GM21723 (cell line): ENCODE measurements at regions not wholly inside any gene's neighbourhood (a gene's known extent, or its start where the extent isn't known, plus 50 kb on each side); places are given as distances from the start of the nearest gene placed in this dataset.
"Not testable (repeated sequence)": the region's sequence is repeated elsewhere in the genome, so short reads cannot be mapped to it uniquely, and the experiment has no call there.

ENCODE experiments used
- ATAC-seq: cut with Tn5 transposase; IDR thresholded peaks from one replicate; pipeline ENCODE4 v1.9.1; 2021; ENCODE audit warnings: mild to moderate bottlenecking, moderate library complexity; ENCODE audit not compliant: unreplicated experiment

GRCh38 chr2:57669570-57669969 lies 377.0 kb upstream of the VRK2 start:
- ATAC-seq = no peak

GRCh38 chr2:57674025-57674424 lies 372.6 kb upstream of the VRK2 start:
- ATAC-seq = no peak

- no peak for ATAC-seq
These were observed 371.9 kb upstream of the VRK2 start for GRCh38 chr2:57674743-57675142.

- ATAC-seq = no peak
These were observed 369.3 kb upstream of the VRK2 start for GRCh38 chr2:57677296-57677695.

- no peak for ATAC-seq
These were observed 365.0 kb upstream of the VRK2 start for GRCh38 chr2:57681650-57682049.

GRCh38 chr2:57685032-57685431 lies 361.6 kb upstream of the VRK2 start:
- no peak for ATAC-seq

- no peak for ATAC-seq
These were observed 354.2 kb upstream of the VRK2 start for GRCh38 chr2:57692395-57692794.

- ATAC-seq = no peak
These were observed 353.4 kb upstream of the VRK2 start for GRCh38 chr2:57693177-57693576.

- ATAC-seq = no peak
These were observed 352.6 kb upstream of the VRK2 start for GRCh38 chr2:57693965-57694364.

- ATAC-seq = no peak
These were observed 350.6 kb upstream of the VRK2 start for GRCh38 chr2:57696016-57696415.

- no peak for ATAC-seq
These were observed 348.2 kb upstream of the VRK2 start for GRCh38 chr2:57698392-57698791.

GRCh38 chr2:57698935-57699449 lies 347.6 kb upstream of the VRK2 start:
- ATAC-seq = no peak

- no peak for ATAC-seq
These were observed 345.2 kb upstream of the VRK2 start for GRCh38 chr2:57701391-57701791.

- ATAC-seq = no peak
These were observed 343.2 kb upstream of the VRK2 start for GRCh38 chr2:57703407-57703806.

- ATAC-seq = not testable (repeated sequence)
These were observed 338.8 kb upstream of the VRK2 start for GRCh38 chr2:57707794-57708193.

- no peak for ATAC-seq
These were observed 334.6 kb upstream of the VRK2 start for GRCh38 chr2:57711991-57712390.

- peak; percentile 100 for ATAC-seq
These were observed 325.6 kb upstream of the VRK2 start for GRCh38 chr2:57720728-57721627.

GRCh38 chr2:57725337-57725947 lies 321.2 kb upstream of the VRK2 start:
- ATAC-seq = no peak

- ATAC-seq = peak; percentile 79
These were observed 320.3 kb upstream of the VRK2 start for GRCh38 chr2:57726294-57726693.

GRCh38 chr2:57728691-57729090 lies 317.9 kb upstream of the VRK2 start:
- ATAC-seq = no peak

GRCh38 chr2:57733956-57734355 lies 312.6 kb upstream of the VRK2 start:
- no peak for ATAC-seq

GRCh38 chr2:57740891-57741290 lies 305.7 kb upstream of the VRK2 start:
- ATAC-seq = no peak
